Stomach (tissue), 8 donors: ENCODE measurements at regions not wholly inside any gene's neighbourhood (a gene's known extent, or its start where the extent isn't known, plus 50 kb on each side); places are given as distances from the start of the nearest gene placed in this dataset.
A peak's percentile ranks its signal among the peaks of the same experiment; 100 is the strongest.

Experiments
- DNase-seq, 2 donors: peaks; one replicate each; pipeline versions ENCODE4 v3.0.0 to v3.0.0-alpha.2; 2013 to 2019
- H3K27ac ChIP-seq, 5 donors: fragments of 200-600 bp in 4 of 5; sonication (generic) in 4 of 5; one replicate each; pipeline ENCODE4 v1.5.1; 2013 to 2019; ENCODE audit warnings: mild to moderate bottlenecking in 1 of 5, moderate library complexity in 1 of 5
- H3K27me3 ChIP-seq, 3 donors: fragments of 200-600 bp; sonication (generic); one replicate each; pipeline ENCODE4 v1.5.1; 2017 to 2019; ENCODE audit warnings: mixed run types in 1 of 3
- H3K36me3 ChIP-seq, 4 donors: fragments of 200-600 bp; sonication (generic); 1 replicate in 3 of 4; 2 replicates in 1 of 4; pipeline ENCODE4 v1.5.1; 2016 to 2019
- H3K4me1 ChIP-seq, 4 donors: fragments of 200-600 bp; sonication (generic); one replicate each; pipeline ENCODE4 v1.5.1; 2016 to 2019
- H3K4me3 ChIP-seq, 4 donors: fragments of 200-600 bp; sonication (generic) in 3 of 4; one replicate each; pipeline ENCODE4 v1.5.1; 2016 to 2019; ENCODE audit warnings: mild to moderate bottlenecking in 1 of 4
- H3K9me3 ChIP-seq, 4 donors: fragments of 200-600 bp; sonication (generic); one replicate each; pipeline ENCODE4 v1.5.1; 2016 to 2019
- CTCF ChIP-seq, 7 experiments: fragments of 450-650 bp in 4 of 7; fragments of 200-600 bp in 3 of 7; sonication (generic) in 3 of 7; IDR thresholded peaks; one replicate each; pipeline ENCODE4 v1.5.1; 2016 to 2019; ENCODE audit warnings: antibody characterized with exemption in 7 of 7, control low read depth in 2 of 7, mild to moderate bottlenecking in 1 of 7
- EP300 ChIP-seq: sonication (generic); formaldehyde crosslinking; IDR thresholded peaks from one replicate; pipeline ENCODE4 v1.6.1; 2017; ENCODE audit warnings: antibody characterized with exemption
- POLR2A ChIP-seq, 4 donors: fragments of 450-650 bp; IDR thresholded peaks; one replicate each; pipeline ENCODE4 v1.6.1; 2016; ENCODE audit warnings: antibody characterized with exemption in 4 of 4, control low read depth in 2 of 4, mild to moderate bottlenecking in 1 of 4, moderate library complexity in 1 of 4
- POLR2AphosphoS5 ChIP-seq, 3 donors: sonication (generic); formaldehyde crosslinking; IDR thresholded peaks; one replicate each; pipeline ENCODE4 v1.6.1; 2016; ENCODE audit warnings: antibody characterized with exemption in 3 of 3
- WGBS, 5 donors: extraction: QIAGEN DNeasy Blood & Tissue Kit in 3 of 5; methylation state at CpG; one replicate each; pipeline versions ENCODE4 v1.1.5 to v1.1.7; 2013 to 2018; 5-methylcytosine and 5-hydroxymethylcytosine counted together
- intact Hi-C: fragments of 100-400 bp; cut with DNase I; formaldehyde crosslinking; loops from one replicate; pipeline ENCODE4 v1.15.1; 2023; ENCODE audit warnings: low total_unique reads
- donor health status: healthy with polysubstance abuse.
- donor health status: Bipolar disorder and iron deficiency.
- donor health status: healthy.

GRCh38 chr9:110101531-110102161 is 106.3 kb downstream of the C9orf152 start:
- no peaks in the 10 kb centered on the region for H3K9me3 ChIP-seq
- intact Hi-C loops, result no loop called here

GRCh38 chr9:110103257-110103656 is 104.7 kb downstream of the C9orf152 start:
- 64 to 87% (median 80%) methylated on average over 2 of the region's 2 CpGs for WGBS, 5 donors
- no peak for DNase-seq
- intact Hi-C loops, result no loop called here
- H3K4me1 ChIP-seq, result peaks cover 19 to 44% (median 22%) of the 10 kb centered on the region in 4 donors
- H3K27ac ChIP-seq, result peak overlapping the region in 3 of 5 donors; percentile 15 to 45 (median 32)
- H3K9me3 ChIP-seq, result no peaks in the 10 kb centered on the region
- H3K4me3 ChIP-seq, result no peak overlapping the region
- no peaks in the 10 kb centered on the region for H3K36me3 ChIP-seq
- no peak for TF ChIP-seq POLR2A (IDR thresholded peaks at IDR 0.05)
- no peak for TF ChIP-seq CTCF (IDR thresholded peaks at IDR 0.05)
- TF ChIP-seq EP300, result no peak
- no peak for TF ChIP-seq POLR2AphosphoS5 (IDR thresholded peaks at IDR 0.05)
- no peaks in the 10 kb centered on the region for H3K27me3 ChIP-seq

More at GRCh38 chr9:110101531-110102161, 106.3 kb downstream of the C9orf152 start:
- H3K27me3 ChIP-seq, result no peaks in the 10 kb centered on the region
- 66 to 74% (median 71%) methylated on average over 8 of the region's 8 CpGs for WGBS, 5 donors
- peaks cover 19 to 44% (median 22%) of the 10 kb centered on the region in 4 donors for H3K4me1 ChIP-seq
- no peaks in the 10 kb centered on the region for H3K36me3 ChIP-seq
- no peak for TF ChIP-seq EP300
- TF ChIP-seq POLR2AphosphoS5 (IDR thresholded peaks at IDR 0.05), result no peak
- TF ChIP-seq CTCF (IDR thresholded peaks at IDR 0.05), result no peak
- no peak for TF ChIP-seq POLR2A (IDR thresholded peaks at IDR 0.05)
- H3K4me3 ChIP-seq, result no peak overlapping the region
- peak in 1 of 2 donors; percentile 75 for DNase-seq
- H3K27ac ChIP-seq, result peak overlapping the region in 2 of 5 donors; percentile 10 to 45

GRCh38 chr9:110104261-110104809 is 103.6 kb downstream of the C9orf152 start:
- H3K27me3 ChIP-seq, result no peaks in the 10 kb centered on the region
- H3K27ac ChIP-seq, result peak overlapping the region in 2 of 5 donors; percentile 15 to 45
- peak in 1 of 2 donors; percentile 56 for DNase-seq
- no peaks in the 10 kb centered on the region for H3K36me3 ChIP-seq
- peaks cover 19 to 34% (median 22%) of the 10 kb centered on the region in 4 donors for H3K4me1 ChIP-seq
- H3K9me3 ChIP-seq, result no peaks in the 10 kb centered on the region
- no peak overlapping the region for H3K4me3 ChIP-seq
- no peak for TF ChIP-seq POLR2AphosphoS5 (IDR thresholded peaks at IDR 0.05)
- no peak for TF ChIP-seq CTCF (IDR thresholded peaks at IDR 0.05)
- no peak for TF ChIP-seq POLR2A (IDR thresholded peaks at IDR 0.05)
- no peak for TF ChIP-seq EP300
- 35 to 50% (median 37%) methylated on average over 5 of the region's 5 CpGs for WGBS, 5 donors
- intact Hi-C loops, result no loop called here

GRCh38 chr9:110105107-110105506 is 102.9 kb downstream of the C9orf152 start:
- Histone ChIP-seq H3K9me3 (no peaks in the 10 kb centered on the region), H3K4me3 (no peak overlapping the region), H3K27me3 (no peaks in the 10 kb centered on the region), H3K36me3 (no peaks in the 10 kb centered on the region), H3K27ac (peak overlapping the region in 1 of 5 donors; percentile 45), H3K4me1 (peaks cover 19 to 31% (median 21%) of the 10 kb centered on the region in 4 donors)
- intact Hi-C loops, result no loop called here
- WGBS, 5 donors, result 24 to 47% (median 43%) methylated on average over 2 of the region's 2 CpGs
- DNase-seq, result peak in 1 of 2 donors; percentile 80
- TF ChIP-seq POLR2A (IDR thresholded peaks at IDR 0.05) (no peak), POLR2AphosphoS5 (IDR thresholded peaks at IDR 0.05) (no peak), CTCF (IDR thresholded peaks at IDR 0.05) (no peak), EP300 (no peak)
